Keratinocyte (primary cell): ENCODE measurements at regions not wholly inside any gene's neighbourhood (a gene's known extent, or its start where the extent isn't known, plus 50 kb on each side); places are given as distances from the start of the nearest gene placed in this dataset.

Experiments
- DNase-seq: peaks from one replicate; pipeline ENCODE4 v3.0.0-alpha.2; 2011; ENCODE audit warnings: low read depth, missing footprints, low spot score
- FAIRE-seq: peaks from 2 replicates; lab custom pipeline; 2011; peaks lifted over from hg19 to GRCh38; lab: Jason Lieb, UNC
- H2AFZ ChIP-seq: 2 replicates; pipeline ENCODE4 v1.6.0; 2012; ENCODE audit warnings: low read length, control low read depth, inconsistent platforms; ENCODE audit not compliant: control insufficient read depth
- H3K27ac ChIP-seq: 2 replicates; pipeline ENCODE4 v1.5.1; 2011; ENCODE audit warnings: low read length; ENCODE audit not compliant: control insufficient read depth, insufficient read depth
- H3K27me3 ChIP-seq: 3 replicates; pipeline ENCODE4 v1.6.0; 2011; ENCODE audit warnings: low read length; ENCODE audit not compliant: control insufficient read depth, insufficient read depth; ENCODE audit errors: extremely low read depth
- H3K36me3 ChIP-seq, 2 experiments: 2 replicates in 1 of 2; 3 replicates in 1 of 2; pipeline ENCODE4 v1.5.1; 2011; ENCODE audit warnings: low read length in 2 of 2, mild to moderate bottlenecking in 1 of 2; ENCODE audit not compliant: control insufficient read depth in 2 of 2, insufficient read depth in 2 of 2; ENCODE audit errors: extremely low read depth in 1 of 2
- H3K4me1 ChIP-seq: 3 replicates; pipeline ENCODE4 v1.5.1; 2011; ENCODE audit warnings: low read length; ENCODE audit not compliant: control insufficient read depth, insufficient read depth; ENCODE audit errors: extremely low read depth
- H3K4me2 ChIP-seq: 3 replicates; pipeline ENCODE4 v1.6.0; 2011; ENCODE audit warnings: low read depth, low read length; ENCODE audit not compliant: control insufficient read depth, insufficient read depth; ENCODE audit errors: extremely low read depth
- H3K4me3 ChIP-seq, 3 experiments: fragments of 200-600 bp in 1 of 3; sonication (generic) in 1 of 3; 2 replicates in 2 of 3; 3 replicates in 1 of 3; pipeline ENCODE4 v1.5.1; 2011 to 2016; ENCODE audit warnings: low read length in 3 of 3, mild to moderate bottlenecking in 3 of 3, control low read depth in 2 of 3, inconsistent platforms in 1 of 3, low read depth in 1 of 3, mixed read lengths in 1 of 3, mixed run types in 1 of 3, moderate library complexity in 1 of 3; ENCODE audit not compliant: control insufficient read depth in 2 of 3, insufficient read depth in 2 of 3; ENCODE audit errors: extremely low read depth in 1 of 3
- H3K79me2 ChIP-seq: 2 replicates; pipeline ENCODE4 v1.6.0; 2012; ENCODE audit warnings: low read length; ENCODE audit not compliant: control insufficient read depth, insufficient read depth
- H3K9ac ChIP-seq: 3 replicates; pipeline ENCODE4 v1.6.0; 2011; ENCODE audit warnings: low read length; ENCODE audit not compliant: control insufficient read depth, insufficient read depth; ENCODE audit errors: extremely low read depth
- H3K9me1 ChIP-seq: 3 replicates; pipeline ENCODE4 v1.6.0; 2011; ENCODE audit warnings: low read length; ENCODE audit not compliant: control insufficient read depth, insufficient read depth; ENCODE audit errors: extremely low read depth
- H3K9me3 ChIP-seq: 2 replicates; pipeline ENCODE4 v1.5.1; 2012; ENCODE audit warnings: low read depth, low read length; ENCODE audit not compliant: control insufficient read depth
- H4K20me1 ChIP-seq: 3 replicates; pipeline ENCODE4 v1.6.0; 2011; ENCODE audit warnings: low read length; ENCODE audit not compliant: control insufficient read depth, insufficient read depth; ENCODE audit errors: extremely low read depth
- CTCF ChIP-seq, 3 experiments: IDR thresholded peaks in 1 of 3; conservative IDR thresholded peaks in 1 of 3; optimal IDR thresholded peaks in 1 of 3; 2 replicates in 2 of 3; 3 replicates in 1 of 3; pipeline versions ENCODE3 to v1.5.1; 2011; ENCODE audit warnings: low read length in 3 of 3, mild to moderate bottlenecking in 3 of 3, moderate library complexity in 2 of 3, control low read depth in 1 of 3, inconsistent platforms in 1 of 3; ENCODE audit not compliant: insufficient read depth in 2 of 3; ENCODE audit errors: extremely low read depth in 1 of 3
- EZH2 ChIP-seq: IDR thresholded peaks from one replicate; pipeline ENCODE4 v1.6.1; 2012; ENCODE audit warnings: inconsistent platforms, mild to moderate bottlenecking, low read length, moderate library complexity
- dilution Hi-C: fragments of 300-500 bp; cut with MboI; formaldehyde crosslinking; loops from one replicate; pipeline ENCODE4 v1.7.0; 2020; ENCODE audit warnings: low sequenced_read_pairs; ENCODE audit not compliant: extremely low pct_ligation_motif_present

DNA sequence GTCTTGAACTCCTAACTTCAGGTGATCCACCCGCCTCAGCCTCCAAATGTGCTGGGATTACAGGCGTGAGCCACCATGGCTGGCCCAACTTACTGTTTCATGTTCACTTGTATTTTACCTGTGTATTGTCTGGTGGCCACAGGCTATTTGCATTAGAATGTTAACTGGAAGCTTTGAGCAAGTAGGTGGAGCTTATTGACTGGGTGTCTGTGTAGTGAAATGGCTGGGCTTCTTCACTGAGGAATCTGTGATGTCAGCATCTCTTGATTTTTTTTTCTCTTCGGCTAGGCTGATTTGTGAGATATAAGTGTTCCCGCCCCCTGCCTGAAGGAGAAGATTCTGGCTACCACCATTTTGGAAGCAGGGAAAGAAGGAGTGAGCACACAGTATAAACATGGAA lies 237.8 kb upstream of the PEX5L start:
- H3K27ac ChIP-seq: no peak overlapping the region
- DNase-seq (no peak), FAIRE-seq (no peak)
- H3K9me3 ChIP-seq: no peaks in the 10 kb centered on the region
- H3K4me2 ChIP-seq: no peak overlapping the region
- no peaks in the 10 kb centered on the region for H3K4me1 ChIP-seq
- H3K36me3 ChIP-seq: no peaks in the 10 kb centered on the region
- H3K27me3 ChIP-seq: no peaks in the 10 kb centered on the region
- H3K9me1 ChIP-seq: no peaks in the 10 kb centered on the region
- no peak overlapping the region for H2AFZ ChIP-seq
- H3K4me3 ChIP-seq: no peak overlapping the region
- H3K79me2 ChIP-seq: no peaks in the 10 kb centered on the region
- dilution Hi-C loops: no loop called here
- H3K9ac ChIP-seq: no peak overlapping the region
- TF ChIP-seq EZH2: no peak
- no peak for TF ChIP-seq CTCF (optimal IDR thresholded peaks at IDR 0.05 in 1 of 3, IDR thresholded peaks at IDR 0.05 in 1 of 3, conservative IDR thresholded peaks at IDR 0.05 in 1 of 3; ENCODE audit: extremely low read depth in 1 of 3, insufficient read depth in 2 of 3, low read length in 3 of 3)
- H4K20me1 ChIP-seq: no peaks in the 10 kb centered on the region

DNA sequence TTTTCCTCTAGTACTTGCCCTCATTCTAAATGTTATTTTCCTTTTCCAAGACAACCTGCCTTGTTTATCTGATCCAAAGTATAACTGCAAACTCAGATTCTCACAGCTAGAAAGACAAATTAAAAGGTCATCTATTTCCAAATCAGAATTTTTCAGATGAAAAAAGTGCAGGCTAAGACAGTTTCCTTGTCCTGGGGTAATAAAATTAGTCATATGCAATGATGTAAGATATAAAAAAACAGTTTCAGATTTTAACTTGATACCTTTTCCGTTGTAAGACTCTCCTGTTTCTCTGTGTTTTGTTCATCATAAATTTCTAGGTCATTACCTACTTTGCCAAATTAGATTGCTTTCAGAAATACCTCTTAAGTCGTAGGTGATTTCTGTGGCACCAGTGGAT lies 238.4 kb upstream of the PEX5L start:
- FAIRE-seq: no peak
- Histone ChIP-seq H3K9ac (no peak overlapping the region), H3K9me3 (no peaks in the 10 kb centered on the region), H3K9me1 (no peaks in the 10 kb centered on the region), H3K4me3 (no peak overlapping the region), H4K20me1 (no peaks in the 10 kb centered on the region), H3K79me2 (no peaks in the 10 kb centered on the region), H3K4me2 (no peak overlapping the region), H3K36me3 (no peaks in the 10 kb centered on the region), H3K27me3 (no peaks in the 10 kb centered on the region), H3K4me1 (no peaks in the 10 kb centered on the region), H2AFZ (no peak overlapping the region), H3K27ac (no peak overlapping the region)
- no peak for DNase-seq
- dilution Hi-C loops: no loop called here
- no peak for TF ChIP-seq EZH2
- TF ChIP-seq CTCF (optimal IDR thresholded peaks at IDR 0.05 in 1 of 3, IDR thresholded peaks at IDR 0.05 in 1 of 3, conservative IDR thresholded peaks at IDR 0.05 in 1 of 3; ENCODE audit: extremely low read depth in 1 of 3, insufficient read depth in 2 of 3, low read length in 3 of 3): no peak
